Activated CD4-positive, alpha-beta memory T cell treated with anti-CD3 and anti-CD28 coated beads, Interleukin-2, amount 10 ng/mL, durations not matched to agents 7 days and 5 days (primary cell): ENCODE measurements at regions not wholly inside any gene's neighbourhood (a gene's known extent, or its start where the extent isn't known, plus 50 kb on each side); places are given as distances from the start of the nearest gene placed in this dataset.

Experiments used
- CTCF ChIA-PET: fragments of 350-600 bp; sonication (Branson Sonifier 250); formaldehyde crosslinking; loops from one replicate; lab custom pipeline; 2021; ENCODE audit warnings: antibody characterized with exemption, inconsistent platforms; lab: Charles Lee
- POLR2A ChIA-PET: fragments of 350-600 bp; sonication (Branson Sonifier 250); formaldehyde crosslinking; loops from one replicate; lab custom pipeline; 2021; ENCODE audit warnings: antibody characterized with exemption; lab: Charles Lee
- DNase-seq: peaks from one replicate; pipeline ENCODE4 v3.0.0-alpha.2; 2020
- H3K27ac Mint-ChIP-seq: one replicate; pipeline ENCODE4 v1.8.0; 2021; ENCODE audit warnings: mild to moderate bottlenecking, mixed read lengths
- H3K27me3 Mint-ChIP-seq: one replicate; pipeline ENCODE4 v1.8.0; 2021; ENCODE audit warnings: mixed read lengths
- H3K36me3 Mint-ChIP-seq: one replicate; pipeline ENCODE4 v1.8.0; 2021; ENCODE audit warnings: low read depth, mixed read lengths
- H3K4me1 Mint-ChIP-seq: one replicate; pipeline ENCODE4 v1.8.0; 2021; ENCODE audit warnings: mixed read lengths
- H3K4me3 Mint-ChIP-seq: one replicate; pipeline ENCODE4 v1.8.0; 2021; ENCODE audit warnings: mild to moderate bottlenecking, mixed read lengths
- H3K9me3 Mint-ChIP-seq: one replicate; pipeline ENCODE4 v1.8.0; 2021; ENCODE audit warnings: mixed read lengths

- CTCF ChIA-PET: no interaction called here
- H3K4me1 Mint-ChIP-seq: no peaks in the 10 kb centered on the region
- no peaks in the 10 kb centered on the region for H3K9me3 Mint-ChIP-seq
- no peaks in the 10 kb centered on the region for H3K36me3 Mint-ChIP-seq
- H3K27me3 Mint-ChIP-seq: no peaks in the 10 kb centered on the region
- no peak for DNase-seq
- H3K4me3 Mint-ChIP-seq: no peak overlapping the region
- H3K27ac Mint-ChIP-seq: no peak overlapping the region
- POLR2A ChIA-PET: no interaction called here
Measured at GRCh38 chr2:53268626-53269025, 499.0 kb upstream of the CHAC2 start.

- DNase-seq: no peak
- Mint-ChIP-seq H3K27me3 (no peaks in the 10 kb centered on the region), H3K27ac (no peak overlapping the region), H3K36me3 (no peaks in the 10 kb centered on the region), H3K4me3 (no peak overlapping the region), H3K9me3 (no peaks in the 10 kb centered on the region), H3K4me1 (no peaks in the 10 kb centered on the region)
- CTCF ChIA-PET: no interaction called here
- POLR2A ChIA-PET: no interaction called here
Measured at GRCh38 chr2:53268086-53268485, 499.5 kb upstream of the CHAC2 start.

GRCh38 chr2:53265544-53266299 lies 501.9 kb upstream of the CHAC2 start:
- H3K9me3 Mint-ChIP-seq: no peaks in the 10 kb centered on the region
- ChIA-PET POLR2A (no interaction called here), CTCF (no interaction called here)
- H3K27me3 Mint-ChIP-seq: no peaks in the 10 kb centered on the region
- no peak overlapping the region for H3K4me3 Mint-ChIP-seq
- no peak for DNase-seq
- no peak overlapping the region for H3K27ac Mint-ChIP-seq
- H3K4me1 Mint-ChIP-seq: no peaks in the 10 kb centered on the region
- H3K36me3 Mint-ChIP-seq: no peaks in the 10 kb centered on the region

- DNase-seq: no peak
- Mint-ChIP-seq H3K4me1 (no peaks in the 10 kb centered on the region), H3K27ac (no peak overlapping the region), H3K27me3 (no peaks in the 10 kb centered on the region), H3K36me3 (no peaks in the 10 kb centered on the region), H3K4me3 (no peak overlapping the region), H3K9me3 (peaks cover 8% of the 10 kb centered on the region)
- ChIA-PET POLR2A (interaction anchor here (0.6 kb wide), 1 partner anchor 450 kb away, joined by 3 read pairs; no protein-coding TSS in a partner anchor), CTCF (no interaction called here)
Measured at GRCh38 chr2:53260568-53260967, 507.0 kb upstream of the CHAC2 start.

- CTCF ChIA-PET: no interaction called here
- DNase-seq: no peak
- Mint-ChIP-seq H3K4me3 (no peak overlapping the region), H3K27ac (no peak overlapping the region), H3K27me3 (no peaks in the 10 kb centered on the region), H3K36me3 (no peaks in the 10 kb centered on the region), H3K9me3 (peaks cover 8% of the 10 kb centered on the region), H3K4me1 (no peaks in the 10 kb centered on the region)
- POLR2A ChIA-PET: no interaction called here
Measured at GRCh38 chr2:53259395-53260009, 508.1 kb upstream of the CHAC2 start.

- POLR2A ChIA-PET: no interaction called here
- no peak overlapping the region for H3K27ac Mint-ChIP-seq
- DNase-seq: no peak
Measured at GRCh38 chr2:53257287-53257686, 510.3 kb upstream of the CHAC2 start.

GRCh38 chr2:53253244-53253643 lies 514.4 kb upstream of the CHAC2 start:
- H3K27me3 Mint-ChIP-seq: no peaks in the 10 kb centered on the region
- no peaks in the 10 kb centered on the region for H3K4me1 Mint-ChIP-seq
- CTCF ChIA-PET: no interaction called here
- H3K36me3 Mint-ChIP-seq: no peaks in the 10 kb centered on the region
- H3K4me3 Mint-ChIP-seq: no peak overlapping the region
- DNase-seq: no peak
- H3K27ac Mint-ChIP-seq: no peak overlapping the region
- POLR2A ChIA-PET: no interaction called here
- H3K9me3 Mint-ChIP-seq: peaks cover 5% of the 10 kb centered on the region

More at GRCh38 chr2:53257287-53257686, 510.3 kb upstream of the CHAC2 start:
- Mint-ChIP-seq H3K27me3 (no peaks in the 10 kb centered on the region), H3K4me1 (no peaks in the 10 kb centered on the region), H3K4me3 (no peak overlapping the region), H3K36me3 (no peaks in the 10 kb centered on the region), H3K9me3 (peaks cover 8% of the 10 kb centered on the region)
- CTCF ChIA-PET: no interaction called here

- Mint-ChIP-seq H3K4me3 (no peak overlapping the region), H3K27ac (no peak overlapping the region), H3K27me3 (no peaks in the 10 kb centered on the region), H3K9me3 (no peaks in the 10 kb centered on the region), H3K4me1 (no peaks in the 10 kb centered on the region), H3K36me3 (no peaks in the 10 kb centered on the region)
- ChIA-PET POLR2A (no interaction called here), CTCF (no interaction called here)
- no peak for DNase-seq
Measured at GRCh38 chr2:53252115-53252514, 515.5 kb upstream of the CHAC2 start.

- Mint-ChIP-seq H3K4me3 (no peak overlapping the region), H3K4me1 (no peaks in the 10 kb centered on the region), H3K9me3 (no peaks in the 10 kb centered on the region), H3K27ac (no peak overlapping the region), H3K36me3 (no peaks in the 10 kb centered on the region), H3K27me3 (no peaks in the 10 kb centered on the region)
- ChIA-PET POLR2A (no interaction called here), CTCF (no interaction called here)
- no peak for DNase-seq
Measured at GRCh38 chr2:53247956-53248735, 519.5 kb upstream of the CHAC2 start.

GRCh38 chr2:53243430-53243829 lies 524.2 kb upstream of the CHAC2 start:
- no peak for DNase-seq
- CTCF ChIA-PET: no interaction called here
- Mint-ChIP-seq H3K4me1 (no peaks in the 10 kb centered on the region), H3K27me3 (no peaks in the 10 kb centered on the region), H3K36me3 (no peaks in the 10 kb centered on the region), H3K27ac (no peak overlapping the region), H3K9me3 (peaks cover 2% of the 10 kb centered on the region), H3K4me3 (no peak overlapping the region)
- POLR2A ChIA-PET: no interaction called here

GRCh38 chr2:53242090-53242489 lies 525.5 kb upstream of the CHAC2 start:
- no peak for DNase-seq
- no peaks in the 10 kb centered on the region for H3K4me1 Mint-ChIP-seq
- no peaks in the 10 kb centered on the region for H3K27me3 Mint-ChIP-seq
- CTCF ChIA-PET: no interaction called here
- no peak overlapping the region for H3K4me3 Mint-ChIP-seq
- no peak overlapping the region for H3K27ac Mint-ChIP-seq
- H3K36me3 Mint-ChIP-seq: no peaks in the 10 kb centered on the region
- H3K9me3 Mint-ChIP-seq: peaks cover 2% of the 10 kb centered on the region
- POLR2A ChIA-PET: no interaction called here

- Mint-ChIP-seq H3K4me1 (peaks cover 12% of the 10 kb centered on the region), H3K27ac (no peak overlapping the region), H3K36me3 (no peaks in the 10 kb centered on the region), H3K27me3 (no peaks in the 10 kb centered on the region), H3K4me3 (no peak overlapping the region), H3K9me3 (no peaks in the 10 kb centered on the region)
- POLR2A ChIA-PET: no interaction called here
- CTCF ChIA-PET: no interaction called here
- no peak for DNase-seq
Measured at GRCh38 chr2:53235836-53236582, 531.6 kb upstream of the CHAC2 start.

GRCh38 chr2:53234548-53234903 lies 533.1 kb upstream of the CHAC2 start:
- Mint-ChIP-seq H3K4me3 (no peak overlapping the region), H3K36me3 (no peaks in the 10 kb centered on the region), H3K27ac (no peak overlapping the region), H3K4me1 (peaks cover 12% of the 10 kb centered on the region), H3K9me3 (no peaks in the 10 kb centered on the region), H3K27me3 (no peaks in the 10 kb centered on the region)
- DNase-seq: no peak
- CTCF ChIA-PET: no interaction called here
- POLR2A ChIA-PET: no interaction called here
